Endothelial cell of umbilical vein (primary cell): ENCODE measurements at regions not wholly inside any gene's neighbourhood (a gene's known extent, or its start where the extent isn't known, plus 50 kb on each side); places are given as distances from the start of the nearest gene placed in this dataset.
"Not testable (repeated sequence)": the region's sequence is repeated elsewhere in the genome, so short reads cannot be mapped to it uniquely, and the experiment has no call there.

Source experiments
- BruUV-seq: library from RNA; stranded (reverse); fragments of 400-500 nt; replicated peaks from 2 replicates; lab custom pipeline; 2021; lab: Mats Ljungman, UMichigan
- CTCF ChIA-PET: fragments of 300-600, 350-600 bp; sonication (Branson Sonifier 250); formaldehyde crosslinking; loops from one replicate; lab custom pipeline; 2021; ENCODE audit warnings: antibody characterized with exemption, inconsistent platforms; lab: Charles Lee
- POLR2A ChIA-PET: fragments of 300-600, 350-600 bp; sonication (Branson Sonifier 250); formaldehyde crosslinking; loops from one replicate; lab custom pipeline; 2021; ENCODE audit warnings: antibody characterized with exemption, inconsistent platforms; lab: Charles Lee
- DNase-seq: peaks from one replicate; pipeline ENCODE4 v3.0.0-alpha.2; 2011; ENCODE audit warnings: low read depth, low spot score
- FAIRE-seq: peaks from 2 replicates; lab custom pipeline; 2011; peaks lifted over from hg19 to GRCh38; lab: Jason Lieb, UNC
- H2AFZ ChIP-seq: 2 replicates; pipeline ENCODE4 v1.6.0; 2012; ENCODE audit warnings: low read depth, low read length, control low read depth, inconsistent platforms
- H3K27ac ChIP-seq: 2 replicates; pipeline ENCODE4 v1.5.1; 2011; ENCODE audit warnings: low read depth, mild to moderate bottlenecking, control low read depth, low read length, moderate library complexity; ENCODE audit not compliant: insufficient read depth
- H3K27me3 ChIP-seq, 2 experiments: 2 replicates each; pipeline versions ENCODE4 v1.6.0 to v1.6.1; 2011; ENCODE audit warnings: low read length in 2 of 2, mixed read lengths in 1 of 2; ENCODE audit not compliant: control insufficient read depth in 2 of 2, insufficient read depth in 2 of 2
- H3K36me3 ChIP-seq, 2 experiments: 2 replicates in 1 of 2; 3 replicates in 1 of 2; pipeline ENCODE4 v1.5.1; 2011; ENCODE audit warnings: low read length in 2 of 2, mild to moderate bottlenecking in 1 of 2, moderate library complexity in 1 of 2; ENCODE audit not compliant: control insufficient read depth in 2 of 2, insufficient read depth in 2 of 2; ENCODE audit errors: extremely low read depth in 1 of 2
- H3K4me1 ChIP-seq: 3 replicates; pipeline ENCODE4 v1.5.1; 2011; ENCODE audit warnings: mild to moderate bottlenecking, low read length; ENCODE audit not compliant: control insufficient read depth, insufficient read depth; ENCODE audit errors: extremely low read depth
- H3K4me2 ChIP-seq: 2 replicates; pipeline ENCODE4 v1.6.1; 2011; ENCODE audit warnings: low read length, control low read depth, mixed read lengths; ENCODE audit not compliant: insufficient read depth
- H3K4me3 ChIP-seq, 3 experiments: fragments of 200-600 bp in 1 of 3; sonication (generic), shearing (Covaris generic) in 1 of 3; replicated peaks in 1 of 3; 2 replicates each; pipeline ENCODE4 v1.5.1; 2011 to 2016; ENCODE audit warnings: control low read depth in 3 of 3, low read length in 3 of 3, mild to moderate bottlenecking in 2 of 3, inconsistent platforms in 1 of 3, low read depth in 1 of 3, moderate library complexity in 1 of 3; ENCODE audit not compliant: insufficient read depth in 1 of 3
- H3K79me2 ChIP-seq: 2 replicates; pipeline ENCODE4 v1.6.0; 2012; ENCODE audit warnings: low read length, inconsistent platforms; ENCODE audit not compliant: control insufficient read depth, insufficient read depth
- H3K9ac ChIP-seq: replicated peaks from 2 replicates; pipeline ENCODE3; 2011; ENCODE audit warnings: low read length, control low read depth; ENCODE audit not compliant: insufficient read depth; ENCODE audit errors: extremely low read depth
- H3K9me1 ChIP-seq: replicated peaks from 3 replicates; pipeline ENCODE4 v1.6.0; 2011; ENCODE audit warnings: mild to moderate bottlenecking, low read length; ENCODE audit not compliant: control insufficient read depth, insufficient read depth; ENCODE audit errors: extremely low read depth
- H3K9me3 ChIP-seq: replicated peaks from 2 replicates; pipeline ENCODE4 v1.5.1; 2012; ENCODE audit warnings: low read length, inconsistent platforms; ENCODE audit not compliant: control insufficient read depth, insufficient read depth
- H4K20me1 ChIP-seq: replicated peaks from 2 replicates; pipeline ENCODE3; 2011; ENCODE audit warnings: mild to moderate bottlenecking, low read length; ENCODE audit not compliant: control insufficient read depth, insufficient read depth; ENCODE audit errors: extremely low read depth
- EZH2 ChIP-seq: IDR thresholded peaks from 2 replicates; pipeline ENCODE4 v1.6.1; 2012; ENCODE audit warnings: borderline replicate concordance, low read depth, mild to moderate bottlenecking, moderate library complexity, low read length, inconsistent platforms; ENCODE audit not compliant: severe bottlenecking
- FOS ChIP-seq: IDR thresholded peaks from 2 replicates; pipeline ENCODE4 v1.6.1; 2011; ENCODE audit warnings: mild to moderate bottlenecking, low read length, moderate library complexity, borderline replicate concordance; ENCODE audit not compliant: insufficient read depth
- GATA2 ChIP-seq: IDR thresholded peaks from 2 replicates; pipeline ENCODE4 v1.7.0; 2011; ENCODE audit warnings: low read depth, mild to moderate bottlenecking, moderate library complexity, mixed read lengths, low read length; ENCODE audit not compliant: insufficient read length, insufficient read depth
- JUN ChIP-seq: IDR thresholded peaks from 2 replicates; pipeline ENCODE4 v1.6.1; 2011; ENCODE audit warnings: borderline replicate concordance, low read depth; ENCODE audit not compliant: insufficient read length, insufficient read depth
- MYC ChIP-seq: IDR thresholded peaks from one replicate; pipeline ENCODE4 v1.6.1; 2011; ENCODE audit warnings: mild to moderate bottlenecking, low read depth, low read length
- POLR2A ChIP-seq: IDR thresholded peaks from 2 replicates; pipeline ENCODE4 v1.6.1; 2012; ENCODE audit warnings: low read depth, mild to moderate bottlenecking, control low read depth, low read length
- POLR2AphosphoS5 ChIP-seq: IDR thresholded peaks from 2 replicates; pipeline ENCODE4 v1.6.1; 2012; ENCODE audit warnings: low read depth, mild to moderate bottlenecking, control low read depth, low read length, moderate library complexity; ENCODE audit not compliant: insufficient read depth
- dilution Hi-C: fragments of 300-500 bp; cut with MboI; formaldehyde crosslinking; loops from one replicate; pipeline ENCODE4 v1.15.0; 2019; ENCODE audit warnings: low sequenced_read_pairs; ENCODE audit not compliant: extremely low pct_ligation_motif_present
- intact Hi-C: fragments of 100-400 bp; cut with micrococcal nuclease; formaldehyde crosslinking; loops from one replicate; pipeline ENCODE4 v1.10.0; 2022
- TF ChIP-seq, protein P1 (sequence below), 2 donors: IDR thresholded peaks; 1 replicate in 1 of 2; 2 replicates in 1 of 2; pipeline ENCODE4 v1.5.1; 2011; ENCODE audit warnings: low read length in 2 of 2, mild to moderate bottlenecking in 2 of 2, moderate library complexity in 2 of 2, control low read depth in 1 of 2, inconsistent platforms in 1 of 2, low read depth in 1 of 2; ENCODE audit not compliant: insufficient read depth in 1 of 2; ENCODE audit errors: extremely low read depth in 1 of 2
- TF ChIP-seq, protein P2 (sequence below): IDR thresholded peaks from 2 replicates; pipeline ENCODE4 v1.6.1; 2011; ENCODE audit not compliant: insufficient read depth, insufficient read length

DNA sequence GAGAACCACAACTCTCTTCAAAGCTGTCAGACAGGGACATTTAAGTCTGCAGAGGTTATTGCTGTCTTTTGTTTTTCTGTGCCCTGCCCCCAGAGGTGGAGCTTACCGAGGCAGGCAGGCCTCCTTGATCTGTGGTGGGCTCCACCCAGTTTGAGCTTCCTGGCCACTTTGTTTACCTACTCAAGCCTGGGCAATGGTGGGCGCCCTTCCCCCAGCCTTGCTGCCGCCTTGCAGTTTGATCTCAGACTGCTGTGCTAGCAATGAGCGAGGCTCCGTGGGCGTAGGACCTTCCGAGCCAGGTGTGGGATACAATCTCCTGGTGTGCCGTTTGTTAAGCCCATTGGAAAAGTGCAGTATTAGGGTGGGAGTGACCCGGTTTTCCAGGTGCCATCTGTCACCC, 822.1 kb downstream of the KCNMA1 start:
- H4K20me1 ChIP-seq, H3K4me1 ChIP-seq, POLR2A ChIA-PET, H3K4me2 ChIP-seq, dilution Hi-C loops, BruUV-seq, H3K9me1 ChIP-seq, H3K27me3 ChIP-seq, H2AFZ ChIP-seq, intact Hi-C loops, CTCF ChIA-PET, H3K9me3 ChIP-seq, DNase-seq, H3K9ac ChIP-seq, H3K4me3 ChIP-seq, H3K27ac ChIP-seq, H3K79me2 ChIP-seq, H3K36me3 ChIP-seq, FAIRE-seq: not testable (repeated sequence)

DNA sequence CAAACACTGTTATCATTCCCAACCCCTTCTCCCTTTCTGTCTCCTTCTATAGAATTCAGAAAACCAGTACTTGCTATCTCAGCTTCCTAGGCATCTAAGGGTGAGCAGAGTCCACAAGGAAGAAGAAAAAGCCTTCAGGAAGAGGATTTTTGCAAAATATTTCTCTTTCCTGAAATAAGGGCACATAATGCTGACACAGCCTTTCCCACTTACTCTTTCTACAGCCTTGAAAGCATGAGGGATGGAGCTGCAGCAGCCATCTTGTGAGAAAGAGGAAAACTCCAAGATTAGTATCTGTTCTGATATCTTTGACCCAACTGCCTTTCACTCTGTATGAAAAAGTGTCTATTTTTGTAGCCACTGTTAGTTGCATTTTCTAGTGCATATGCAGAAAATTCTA, 826.2 kb downstream of the KCNMA1 start:
- no peaks in the 10 kb centered on the region for H3K79me2 ChIP-seq
- H3K4me3 ChIP-seq = no peak overlapping the region
- no TSS peak for BruUV-seq
- H4K20me1 ChIP-seq = no peaks in the 10 kb centered on the region
- no peaks in the 10 kb centered on the region for H3K9me3 ChIP-seq
- no peaks in the 10 kb centered on the region for H3K36me3 ChIP-seq
- no peak overlapping the region for H3K4me2 ChIP-seq
- ChIA-PET CTCF (no interaction called here), POLR2A (no interaction called here)
- no peaks in the 10 kb centered on the region for H3K4me1 ChIP-seq
- no peak for FAIRE-seq
- H2AFZ ChIP-seq = no peak overlapping the region
- no peak for DNase-seq
- dilution Hi-C loops = no loop called here
- no peaks in the 10 kb centered on the region for H3K9me1 ChIP-seq
- intact Hi-C loops = no loop called here
- H3K9ac ChIP-seq = no peak overlapping the region
- H3K27me3 ChIP-seq = no peaks in the 10 kb centered on the region
- TF ChIP-seq EZH2 = no peak
- TF ChIP-seq, protein P1, sequence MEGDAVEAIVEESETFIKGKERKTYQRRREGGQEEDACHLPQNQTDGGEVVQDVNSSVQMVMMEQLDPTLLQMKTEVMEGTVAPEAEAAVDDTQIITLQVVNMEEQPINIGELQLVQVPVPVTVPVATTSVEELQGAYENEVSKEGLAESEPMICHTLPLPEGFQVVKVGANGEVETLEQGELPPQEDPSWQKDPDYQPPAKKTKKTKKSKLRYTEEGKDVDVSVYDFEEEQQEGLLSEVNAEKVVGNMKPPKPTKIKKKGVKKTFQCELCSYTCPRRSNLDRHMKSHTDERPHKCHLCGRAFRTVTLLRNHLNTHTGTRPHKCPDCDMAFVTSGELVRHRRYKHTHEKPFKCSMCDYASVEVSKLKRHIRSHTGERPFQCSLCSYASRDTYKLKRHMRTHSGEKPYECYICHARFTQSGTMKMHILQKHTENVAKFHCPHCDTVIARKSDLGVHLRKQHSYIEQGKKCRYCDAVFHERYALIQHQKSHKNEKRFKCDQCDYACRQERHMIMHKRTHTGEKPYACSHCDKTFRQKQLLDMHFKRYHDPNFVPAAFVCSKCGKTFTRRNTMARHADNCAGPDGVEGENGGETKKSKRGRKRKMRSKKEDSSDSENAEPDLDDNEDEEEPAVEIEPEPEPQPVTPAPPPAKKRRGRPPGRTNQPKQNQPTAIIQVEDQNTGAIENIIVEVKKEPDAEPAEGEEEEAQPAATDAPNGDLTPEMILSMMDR (IDR thresholded peaks at IDR 0.05; ENCODE audit: extremely low read depth in 1 of 2, insufficient read depth in 1 of 2, low read depth in 1 of 2, low read length in 2 of 2) = no peak
- TF ChIP-seq, protein P2, sequence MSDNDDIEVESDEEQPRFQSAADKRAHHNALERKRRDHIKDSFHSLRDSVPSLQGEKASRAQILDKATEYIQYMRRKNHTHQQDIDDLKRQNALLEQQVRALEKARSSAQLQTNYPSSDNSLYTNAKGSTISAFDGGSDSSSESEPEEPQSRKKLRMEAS = no peak
- TF ChIP-seq POLR2AphosphoS5 = no peak
- TF ChIP-seq JUN = no peak
- TF ChIP-seq POLR2A = no peak
- no peak for TF ChIP-seq FOS
- no peak for TF ChIP-seq MYC
- no peak for TF ChIP-seq GATA2
- H3K27ac ChIP-seq = no peak overlapping the region
